HK-2 (cell line): ENCODE measurements at regions not wholly inside any gene's neighbourhood (a gene's known extent, or its start where the extent isn't known, plus 50 kb on each side); places are given as distances from the start of the nearest gene placed in this dataset.
A peak's percentile ranks its signal among the peaks of the same experiment; 100 is the strongest.
"Not testable (repeated sequence)": the region's sequence is repeated elsewhere in the genome, so short reads cannot be mapped to it uniquely, and the experiment has no call there.

Source experiments
- DNase-seq: peaks from one replicate; pipeline ENCODE4 v3.0.0-alpha.2; 2018; ENCODE audit not compliant: unreplicated experiment

DNA sequence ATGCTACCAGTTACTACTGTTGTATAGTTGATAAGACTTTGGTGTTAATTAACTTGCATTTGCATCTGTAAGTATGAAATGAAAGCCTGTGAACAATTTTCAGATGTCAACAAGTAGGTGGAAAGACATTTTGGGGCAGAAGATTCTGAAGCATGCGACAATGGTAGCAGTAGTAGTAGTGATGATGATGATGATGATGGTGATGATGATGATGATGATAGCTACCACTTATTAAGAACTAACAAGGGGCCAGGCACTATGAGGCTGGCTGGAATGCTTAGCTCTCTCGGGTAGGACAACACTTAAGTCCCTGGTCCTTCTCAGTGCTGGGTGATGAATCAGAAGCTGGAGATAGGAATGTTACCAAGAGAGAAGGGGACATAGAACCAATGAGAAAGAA lies 333.4 kb upstream of the IL12A start:
- no peak for DNase-seq

DNA sequence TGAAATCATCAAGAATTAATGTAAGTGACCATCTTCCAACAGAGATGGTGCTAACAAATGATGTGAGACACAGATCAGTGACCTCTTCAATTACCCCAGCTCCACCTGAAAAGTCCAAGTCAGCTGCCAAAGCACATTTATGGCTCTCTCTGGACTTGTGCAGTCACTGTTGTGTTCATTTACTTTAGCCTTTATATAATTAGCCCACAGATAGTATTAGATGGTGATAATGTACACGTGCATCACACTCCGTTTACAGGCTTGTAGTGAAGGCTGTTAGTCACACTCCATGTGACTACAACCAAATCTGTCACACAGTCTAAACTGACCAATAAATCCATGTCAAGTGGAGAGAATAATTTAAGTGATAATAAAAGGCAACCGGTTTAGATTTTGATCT lies 331.5 kb upstream of the IL12A start:
- DNase-seq = no peak

DNA sequence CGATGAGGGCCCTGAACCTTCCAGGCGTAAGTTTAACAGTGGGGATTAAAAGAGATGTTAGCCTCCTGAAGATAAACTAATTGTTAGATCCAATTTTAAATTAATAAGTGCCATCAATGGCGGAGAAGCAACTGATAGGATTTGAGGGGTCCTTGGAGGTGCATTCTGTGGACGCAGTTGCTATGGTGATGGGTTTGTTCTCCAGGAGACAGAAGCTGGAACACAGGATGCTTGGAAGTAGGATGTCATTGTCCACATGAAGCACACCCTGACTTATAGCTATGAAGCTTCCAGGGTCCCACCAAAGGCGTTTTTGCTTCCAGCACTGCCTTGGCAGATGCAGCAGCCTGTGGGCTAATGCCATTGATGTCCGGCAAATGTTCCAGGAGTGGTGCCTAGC lies 331.0 kb upstream of the IL12A start:
- DNase-seq = no peak

DNA sequence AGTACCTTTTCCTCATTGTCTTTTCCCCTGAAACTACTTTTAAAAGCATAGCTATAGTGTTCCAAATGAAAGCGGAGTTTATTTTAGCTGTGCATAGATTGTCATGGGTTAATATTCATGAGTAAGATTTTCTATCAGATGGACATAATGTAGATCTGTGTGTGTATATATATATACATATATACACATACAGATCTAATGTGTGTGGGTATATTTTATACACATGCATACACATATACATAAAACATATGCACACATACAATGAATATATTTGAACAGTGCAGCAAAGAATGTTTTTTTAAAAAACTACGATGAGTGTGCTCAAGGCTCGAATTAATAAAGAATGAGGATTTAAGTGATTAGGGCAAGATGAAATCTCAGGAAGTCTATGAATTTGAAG lies 328.3 kb upstream of the IL12A start:
- DNase-seq = no peak

DNA sequence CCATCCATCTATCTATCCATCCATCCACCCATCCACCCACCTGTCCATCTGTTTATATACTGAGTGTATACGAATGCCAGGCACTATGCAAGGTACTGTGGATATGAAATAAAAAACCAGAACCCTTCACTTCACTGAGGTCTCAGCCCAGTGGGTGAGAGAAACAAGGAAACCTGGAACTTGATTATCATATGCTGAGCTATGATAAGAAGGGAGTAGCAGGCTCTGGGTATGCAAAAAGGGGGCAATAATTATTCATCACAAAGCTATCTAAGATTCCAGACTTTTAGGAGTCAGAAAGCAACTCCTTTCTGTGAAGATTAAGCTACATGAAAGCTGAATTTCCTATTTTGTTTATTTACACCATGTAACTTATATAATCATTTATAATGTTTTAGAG lies 327.7 kb upstream of the IL12A start:
- DNase-seq = no peak

DNA sequence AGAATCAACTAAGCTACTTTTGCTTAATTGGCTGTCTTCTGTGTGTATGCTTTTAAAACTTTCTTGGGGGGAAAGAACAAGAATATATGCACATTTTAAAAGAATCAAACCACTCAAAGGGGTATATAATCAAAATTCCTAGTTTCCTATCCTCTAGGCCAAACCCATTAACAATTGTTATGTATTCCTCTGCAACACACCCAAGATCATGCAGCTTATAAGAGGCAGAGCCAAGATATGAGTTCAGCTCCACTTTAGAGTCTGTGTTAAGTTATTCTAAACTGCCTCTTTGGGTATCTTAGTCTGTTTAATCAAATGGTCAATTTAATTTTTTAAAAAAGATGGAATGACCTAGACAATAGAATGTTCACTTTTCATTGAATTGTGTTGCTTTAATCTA lies 326.1 kb upstream of the IL12A start:
- DNase-seq = no peak

DNA sequence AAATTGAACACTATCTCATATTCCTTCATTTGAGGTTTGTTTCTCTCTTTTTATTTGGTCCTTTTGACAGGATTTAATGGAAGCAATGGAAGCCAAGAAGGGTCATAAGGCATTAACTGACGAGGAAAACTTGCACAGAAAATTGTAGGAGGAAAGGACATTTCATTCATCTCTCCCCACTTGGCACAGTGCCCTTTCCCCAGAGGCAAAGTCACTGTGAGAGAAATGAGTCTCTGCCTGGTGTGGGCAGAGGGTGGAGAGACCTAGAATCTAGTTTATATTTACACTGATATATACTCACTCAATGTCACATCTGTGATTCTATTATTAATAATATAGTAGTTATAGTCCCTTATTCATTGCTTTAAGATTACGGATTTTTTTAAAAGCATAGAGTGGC lies 324.6 kb upstream of the IL12A start:
- no peak for DNase-seq

DNA sequence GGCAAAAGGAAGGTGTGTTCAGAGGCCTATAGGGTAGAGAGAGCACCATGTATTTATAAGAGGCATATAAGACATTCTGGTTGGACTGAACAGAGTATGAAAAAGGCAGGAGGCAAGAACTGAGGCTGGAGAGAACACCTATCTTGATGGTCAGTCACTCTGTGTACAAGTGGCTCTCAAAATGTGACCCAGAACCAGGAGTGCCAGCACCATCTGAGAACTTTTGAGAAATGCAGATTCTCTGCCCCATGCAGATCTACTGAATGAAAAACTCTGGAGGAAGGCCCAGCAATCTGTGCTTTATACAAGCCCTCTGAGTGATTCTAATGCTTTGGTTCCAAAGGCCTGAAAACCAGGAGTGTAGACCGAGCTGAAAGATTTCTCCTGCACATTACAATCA lies 324.0 kb upstream of the IL12A start:
- no peak for DNase-seq

DNA sequence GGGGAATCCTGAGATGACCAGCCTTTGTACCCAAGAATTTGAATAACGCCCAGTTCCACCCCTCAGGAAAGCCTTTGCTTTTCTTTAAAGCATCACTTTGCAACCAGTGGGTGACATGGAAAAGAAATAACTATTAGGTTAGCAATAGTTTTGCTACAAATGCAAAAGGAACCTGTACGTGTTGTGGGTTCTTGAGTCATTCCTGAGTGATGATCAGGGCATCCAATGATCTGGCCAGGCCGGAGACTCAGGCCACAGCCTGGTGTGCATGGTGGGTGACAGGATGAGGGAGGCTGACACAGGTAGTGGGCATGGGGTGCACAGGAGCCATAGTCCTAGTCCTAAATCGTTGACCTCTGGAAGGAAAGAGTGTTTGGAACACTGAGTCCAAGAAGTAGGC lies 321.4 kb upstream of the IL12A start:
- peak; percentile 26 for DNase-seq

DNA sequence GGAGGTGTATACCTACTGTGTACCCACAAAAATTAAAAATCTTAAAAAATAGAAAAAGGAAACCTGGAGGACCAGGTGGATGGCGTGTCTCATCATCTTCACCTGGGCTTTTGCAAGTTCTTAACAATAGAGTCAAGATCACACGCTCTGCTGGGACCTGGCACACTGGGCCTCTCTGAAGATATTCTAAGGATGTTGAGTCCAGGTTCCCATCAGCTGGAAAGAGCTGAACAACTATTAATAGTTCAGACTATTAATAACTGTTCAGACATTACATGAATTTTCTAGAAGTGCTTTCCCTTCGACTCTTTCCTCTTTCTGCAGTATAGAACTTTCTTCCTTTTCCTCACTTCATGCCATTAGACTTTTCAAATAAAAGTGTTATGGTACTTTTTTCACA lies 320.2 kb upstream of the IL12A start:
- DNase-seq = no peak

DNA sequence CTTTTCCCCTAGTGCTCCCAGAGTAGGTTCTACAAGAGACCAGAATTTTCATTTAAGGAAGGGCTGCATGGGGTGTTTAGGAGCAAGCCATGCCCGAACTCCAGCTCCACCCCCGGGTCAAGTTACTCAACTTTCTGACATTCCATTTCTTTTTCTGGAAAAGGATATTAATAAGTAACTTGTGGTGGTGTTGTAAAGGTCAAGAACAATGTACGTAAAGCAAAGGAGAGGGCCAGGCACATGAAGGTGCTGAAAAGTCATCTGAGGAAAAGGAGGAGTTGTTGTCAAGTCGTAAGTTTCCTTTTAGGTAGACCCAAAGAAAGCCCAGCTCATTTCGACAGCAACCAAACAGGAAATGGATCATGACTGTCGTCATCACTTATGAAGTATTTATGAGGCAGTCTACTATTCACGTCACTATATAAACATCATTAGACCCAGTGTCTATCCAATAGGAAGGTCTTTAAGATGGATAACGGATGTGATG lies 319.6 kb upstream of the IL12A start:
- DNase-seq = peak; percentile 46

DNA sequence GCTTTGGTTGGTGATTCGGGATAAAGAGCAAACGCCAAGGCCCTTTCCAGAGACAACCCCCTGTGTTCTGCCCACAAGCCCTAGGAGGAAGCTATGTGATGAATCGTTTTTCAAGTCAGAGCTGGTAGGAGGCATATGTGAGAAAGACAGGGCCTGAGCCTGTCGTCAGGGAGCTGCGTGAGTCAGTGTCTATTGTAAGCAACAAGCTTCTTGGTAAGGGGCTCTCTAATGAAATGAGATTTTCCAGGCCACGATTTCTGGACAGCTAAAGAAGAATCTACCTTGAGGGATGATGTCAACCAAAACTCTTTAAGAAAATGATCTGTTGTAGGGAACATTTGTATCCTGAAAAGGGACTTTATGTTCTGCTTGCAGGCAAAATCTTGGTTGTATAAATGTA lies 318.9 kb upstream of the IL12A start:
- peak; percentile 11 for DNase-seq

DNA sequence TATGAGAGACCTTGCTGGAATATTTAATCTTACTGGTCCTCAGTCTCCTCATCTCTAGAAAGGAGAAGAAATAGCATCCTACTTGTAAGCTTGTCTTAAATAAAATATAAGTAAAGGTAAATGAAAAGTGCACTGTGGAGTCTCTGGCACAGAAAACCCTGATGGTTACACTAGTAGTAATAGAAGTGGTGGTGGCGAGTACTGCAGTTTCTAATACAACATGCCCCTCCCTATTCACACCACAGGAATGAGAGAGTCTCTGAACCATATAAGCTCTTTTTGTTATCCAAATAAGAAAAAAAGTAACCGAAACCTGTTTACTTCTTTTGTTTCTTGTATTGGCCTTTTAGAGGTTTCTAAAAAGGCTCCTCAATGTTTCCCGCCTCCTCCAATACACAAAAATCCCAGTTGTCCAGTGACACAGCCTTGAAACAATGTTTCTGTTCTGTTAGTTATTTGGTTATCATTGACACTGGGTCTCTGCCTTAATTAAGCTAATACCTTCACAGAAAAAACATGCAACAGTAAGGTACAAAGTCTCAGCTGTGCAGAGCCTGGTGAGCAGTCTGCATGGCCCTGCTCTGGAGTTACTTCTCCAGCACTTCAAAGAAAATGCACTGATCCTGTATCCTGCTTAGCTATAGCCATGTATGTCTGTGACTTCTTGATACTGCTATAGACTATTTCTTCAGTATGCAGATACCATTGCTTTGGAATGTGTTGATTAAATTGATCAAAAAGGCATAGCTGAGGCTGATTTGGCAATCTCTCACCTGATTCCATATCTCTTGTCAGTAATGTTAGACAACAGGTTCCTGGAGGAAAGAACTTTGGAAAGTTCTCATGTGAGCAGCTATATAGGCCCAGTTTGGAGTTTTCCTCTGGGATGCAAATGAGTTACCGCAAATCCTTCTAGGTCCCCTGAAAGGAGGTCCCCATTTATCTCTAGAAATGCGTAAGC lies 315.6 kb upstream of the IL12A start:
- no peak for DNase-seq

DNA sequence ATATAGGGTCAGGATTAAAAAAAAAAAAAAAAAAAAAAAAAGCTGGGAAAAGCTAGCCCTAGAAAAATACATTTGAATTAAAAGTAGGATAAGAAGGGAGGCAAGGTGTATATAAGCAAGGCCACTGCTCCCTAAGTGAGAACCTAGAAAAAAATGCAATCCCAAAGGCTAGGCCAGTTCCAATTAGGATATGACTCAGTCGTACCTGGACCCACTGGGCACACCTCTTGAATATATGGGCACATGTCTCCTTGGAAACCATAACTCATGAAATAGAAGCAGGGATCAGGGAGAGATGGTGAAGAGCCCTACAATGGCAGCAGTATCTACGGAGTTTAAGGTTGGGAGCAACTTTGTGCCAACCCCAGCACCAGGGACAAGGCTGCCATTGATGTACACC lies 314.1 kb upstream of the IL12A start:
- no peak for DNase-seq

DNA sequence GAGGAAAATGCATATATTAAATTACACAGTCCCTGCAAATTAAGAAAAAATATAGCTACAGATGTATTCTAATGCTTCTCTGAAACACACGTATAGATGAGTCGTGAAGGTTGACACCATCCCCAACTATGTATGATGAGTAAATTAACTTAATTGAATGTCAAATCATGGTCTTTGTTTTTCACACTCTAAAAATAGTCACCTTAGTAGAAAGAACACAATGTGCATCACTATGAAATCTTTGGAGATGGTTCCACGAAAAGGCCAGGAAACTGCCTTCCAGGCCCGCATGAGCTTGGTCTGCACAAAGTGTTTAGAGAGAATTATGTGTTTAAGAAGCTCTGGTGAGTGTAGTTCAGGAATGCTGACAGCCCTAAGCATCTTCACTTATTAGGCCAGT lies 313.4 kb upstream of the IL12A start:
- no peak for DNase-seq

DNA sequence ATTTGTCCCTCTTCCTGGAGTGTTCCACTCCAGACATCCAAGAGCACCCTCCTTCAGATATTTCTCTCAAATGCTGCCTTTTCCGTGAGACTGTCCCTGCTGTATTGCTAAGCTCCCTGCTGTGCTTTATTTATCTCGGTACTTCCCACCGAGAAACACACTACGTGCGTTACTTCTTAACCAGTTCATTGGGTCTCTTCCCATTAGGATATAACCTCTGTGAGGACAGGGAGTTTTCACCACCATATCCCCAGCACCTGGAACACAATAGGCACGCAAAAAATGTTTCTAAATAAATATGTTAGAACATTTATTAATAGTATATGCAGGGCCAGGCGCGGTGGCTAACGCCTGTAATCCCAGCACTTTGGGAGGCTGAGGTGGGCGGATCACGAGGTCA lies 308.7 kb upstream of the IL12A start:
- DNase-seq = no peak

DNA sequence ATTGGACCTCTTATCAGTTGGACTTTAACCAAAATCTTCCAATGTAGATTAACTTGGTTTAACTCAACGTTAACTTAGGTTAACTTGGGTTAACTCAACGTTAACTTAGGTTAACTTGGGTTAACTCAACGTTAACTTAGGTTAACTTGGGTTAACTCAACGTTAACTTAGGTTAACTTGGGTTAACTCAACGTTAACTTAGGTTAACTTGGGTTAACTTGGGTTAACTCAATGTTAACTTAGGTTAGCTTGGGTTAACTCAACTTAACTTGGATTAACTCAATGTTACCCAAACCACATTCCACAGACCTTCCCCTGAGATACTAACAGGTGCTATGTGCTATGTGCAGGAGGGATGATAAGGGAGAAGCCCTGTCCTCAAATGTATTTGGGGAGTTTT lies 306.9 kb upstream of the IL12A start:
- DNase-seq = not testable (repeated sequence)

DNA sequence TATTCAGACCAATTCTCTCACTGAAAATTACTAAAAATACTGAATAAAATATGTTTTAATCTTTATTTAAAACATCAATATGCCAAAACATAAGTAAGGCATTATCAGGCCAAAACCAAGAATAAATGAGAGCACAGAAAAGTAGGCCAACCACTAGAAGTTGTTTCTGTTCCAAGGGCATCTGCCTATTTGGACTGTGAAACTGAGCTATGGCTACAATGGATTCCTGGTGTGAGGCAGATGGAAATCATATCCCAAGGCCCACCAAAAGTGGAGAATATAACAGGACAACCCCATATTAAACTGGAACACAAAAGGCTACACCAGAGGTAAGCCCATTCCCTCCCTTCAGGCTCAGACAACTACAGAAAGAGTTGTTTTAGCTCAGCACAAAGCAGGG lies 302.8 kb upstream of the IL12A start:
- DNase-seq = no peak

DNA sequence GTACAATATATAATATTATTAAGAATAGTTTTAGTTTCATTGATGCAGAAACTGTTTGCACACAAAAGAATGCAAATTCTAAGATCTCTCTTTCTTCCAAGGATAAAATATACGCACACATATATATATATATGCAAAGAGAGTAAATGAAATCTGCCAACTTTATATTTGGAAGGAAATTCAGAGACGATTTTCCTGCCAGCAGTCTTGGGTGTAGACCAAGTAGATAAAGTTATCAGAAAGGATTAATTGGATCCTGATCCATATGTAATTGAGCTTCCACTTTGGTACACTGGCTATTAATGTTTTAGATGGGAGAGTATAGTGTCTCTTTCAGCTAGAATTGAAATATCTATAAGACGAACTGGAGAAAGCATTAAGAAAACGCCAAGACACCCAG lies 295.4 kb upstream of the IL12A start:
- DNase-seq = no peak

DNA sequence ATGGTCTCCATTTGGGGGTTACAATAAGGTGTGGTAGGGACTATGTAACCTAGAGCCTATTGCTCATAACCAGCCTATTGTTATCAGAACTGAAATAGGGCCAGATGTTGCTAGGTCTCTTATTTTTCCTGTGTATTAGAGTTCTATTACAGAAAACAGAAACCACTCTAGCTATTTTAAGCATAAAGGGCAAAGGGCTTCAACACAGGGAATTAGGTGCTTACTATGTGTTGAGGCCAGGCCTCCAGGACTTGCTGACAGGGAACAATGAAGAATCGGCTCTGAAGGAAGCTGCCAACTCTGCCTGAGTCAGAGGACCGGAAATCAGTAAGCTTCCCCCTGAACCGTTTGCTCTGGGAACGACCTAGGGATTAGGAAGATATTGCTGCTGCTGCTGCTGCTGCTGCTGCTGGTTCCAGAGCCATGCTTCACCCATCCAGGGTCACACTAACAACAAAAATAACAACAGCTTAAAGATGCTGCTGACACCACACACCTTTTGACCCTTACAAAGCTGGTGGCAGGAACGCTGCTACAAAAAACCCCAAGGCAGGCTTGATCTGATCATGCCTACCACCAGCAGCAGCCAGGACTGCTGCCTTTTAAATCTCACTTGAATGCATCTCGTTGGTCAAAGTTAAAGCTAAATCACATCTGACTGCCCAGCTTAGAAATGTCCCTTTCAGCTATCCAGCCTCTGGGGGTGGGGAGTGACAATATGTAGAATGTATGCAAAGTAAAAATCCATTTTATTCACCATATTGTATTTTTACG lies 276.9 kb upstream of the IL12A start:
- peak; percentile 26 for DNase-seq

DNA sequence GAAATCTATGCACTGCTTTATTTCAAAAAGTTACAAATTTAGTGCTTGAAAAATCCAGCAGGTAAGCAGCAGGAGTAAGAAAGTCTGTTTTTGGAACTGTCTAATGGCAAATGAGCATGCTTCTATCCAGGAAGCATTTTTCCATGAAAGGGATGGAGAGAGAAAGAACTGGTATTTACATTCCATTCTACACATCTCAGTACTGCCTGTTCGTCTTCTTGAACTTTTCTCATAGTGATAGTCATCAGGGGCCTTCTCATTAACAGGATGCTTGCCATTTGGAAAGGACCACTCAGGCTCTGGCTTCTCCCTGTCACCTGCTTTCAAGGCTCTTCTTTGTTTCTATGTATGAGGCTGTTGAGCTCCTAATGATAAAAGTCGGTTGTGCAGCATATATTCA lies 267.3 kb upstream of the IL12A start:
- DNase-seq = no peak

DNA sequence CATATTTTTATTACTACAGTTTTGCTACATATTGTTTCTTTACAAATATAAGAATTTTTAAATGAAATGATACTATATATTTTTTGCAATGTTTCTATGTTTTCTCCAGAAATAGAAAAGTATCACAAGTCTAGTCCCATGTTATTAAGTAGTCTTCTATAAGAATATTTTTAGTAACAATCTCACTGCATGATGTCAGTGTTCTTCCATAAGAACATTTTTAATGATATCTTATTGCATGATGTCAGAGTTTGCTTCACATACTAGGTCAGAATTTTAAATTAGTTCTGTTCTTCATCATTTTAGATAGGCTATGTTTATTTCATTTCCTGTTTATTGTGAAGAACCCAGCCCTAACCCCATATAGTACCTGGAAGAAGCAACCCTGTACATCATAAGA lies 265.3 kb upstream of the IL12A start:
- DNase-seq = no peak

DNA sequence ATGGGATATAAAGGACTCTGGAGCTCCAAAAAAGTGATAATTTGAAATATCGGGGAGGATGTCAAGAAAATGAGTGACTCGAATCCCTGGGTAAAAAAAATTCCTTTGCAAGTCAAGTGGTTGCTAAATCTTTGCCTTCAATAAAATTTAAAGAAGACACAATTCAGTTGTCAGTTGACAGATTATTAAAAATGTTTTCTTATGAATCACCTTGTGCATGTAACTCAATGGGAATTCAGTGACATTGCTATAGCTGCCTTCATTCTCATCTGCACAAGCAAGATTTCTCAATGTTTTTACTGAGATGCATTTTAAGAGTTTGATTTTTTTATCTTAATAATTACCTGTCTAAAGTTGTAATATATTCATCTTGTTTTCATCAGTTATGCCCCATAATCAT lies 264.0 kb upstream of the IL12A start:
- no peak for DNase-seq
